HepG2 (cell line): ENCODE measurements at regions not wholly inside any gene's neighbourhood (a gene's known extent, or its start where the extent isn't known, plus 50 kb on each side); places are given as distances from the start of the nearest gene placed in this dataset.
A peak's percentile ranks its signal among the peaks of the same experiment; 100 is the strongest.

Experiments used
- ATAC-seq: fragments of 200-7000 bp; cut with Tn5 transposase; 3 replicates; pipeline ENCODE4 v1.9.1; 2020; ENCODE audit warnings: mild to moderate bottlenecking, moderate library complexity
- BruUV-seq: library from RNA; stranded (reverse); fragments of 400-500 nt; replicated peaks from 2 replicates; lab custom pipeline; 2021; lab: Mats Ljungman, UMichigan
- CTCF ChIA-PET: fragments of 300-600 bp; formaldehyde crosslinking; extraction: SDS; loops from one replicate; lab custom pipeline; 2021; ENCODE audit warnings: low total read pairs, inconsistent platforms, low intra/inter-chr PET ratio; lab: Yijun Ruan, JAX
- POLR2A ChIA-PET: fragments of 350-600 bp; sonication (Branson Sonifier 250); formaldehyde crosslinking; loops from one replicate; lab custom pipeline; 2020; ENCODE audit warnings: antibody characterized with exemption, inconsistent platforms; lab: Yijun Ruan, JAX
- DNase-seq: peaks from one replicate; pipeline ENCODE4 v3.0.0-alpha.2; 2015; ENCODE audit warnings: low spot score
- FAIRE-seq: peaks from 3 replicates; lab custom pipeline; 2011; peaks lifted over from hg19 to GRCh38; lab: Jason Lieb, UNC
- H2AFZ ChIP-seq: one replicate; pipeline ENCODE4 v1.6.1; 2011; ENCODE audit warnings: low read length, inconsistent platforms
- H3K27ac ChIP-seq: fragments of 300-600 bp; 3 replicates; pipeline ENCODE4 v1.8.0; 2011; ENCODE audit warnings: mixed run types, mild to moderate bottlenecking, mixed read lengths, low read length, inconsistent platforms; ENCODE audit not compliant: insufficient read depth; ENCODE audit errors: extremely low read length
- H3K27me3 ChIP-seq, 2 experiments: fragments of 200-600 bp in 1 of 2; 2 replicates in 1 of 2; 3 replicates in 1 of 2; pipeline versions ENCODE4 v1.6.0 to v1.8.0; 2011; ENCODE audit warnings: low read length in 2 of 2, mild to moderate bottlenecking in 2 of 2, moderate library complexity in 2 of 2, inconsistent platforms in 1 of 2; ENCODE audit not compliant: insufficient read depth in 2 of 2, control insufficient read depth in 1 of 2
- H3K36me3 ChIP-seq, 2 experiments: fragments of 200-600 bp in 1 of 2; replicated peaks in 1 of 2; 2 replicates in 1 of 2; 3 replicates in 1 of 2; pipeline versions ENCODE4 v1.5.1 to v1.8.0; 2011; ENCODE audit warnings: low read length in 2 of 2, inconsistent platforms in 1 of 2; ENCODE audit not compliant: insufficient read depth in 2 of 2, control insufficient read depth in 1 of 2
- H3K4me1 ChIP-seq: 2 replicates; pipeline ENCODE4 v1.5.1; 2012; ENCODE audit warnings: low read length, inconsistent platforms; ENCODE audit not compliant: insufficient read depth
- H3K4me2 ChIP-seq: 2 replicates; pipeline ENCODE4 v1.6.0; 2011; ENCODE audit warnings: low read depth, low read length, inconsistent platforms
- H3K4me3 ChIP-seq, 3 experiments: fragments of 200-600 bp in 1 of 3; sonication (generic), shearing (Covaris generic) in 1 of 3; replicated peaks in 1 of 3; 2 replicates each; pipeline ENCODE4 v1.5.1; 2011 to 2016; ENCODE audit warnings: low read length in 3 of 3, inconsistent platforms in 2 of 3, low read depth in 2 of 3, mild to moderate bottlenecking in 2 of 3, control low read depth in 1 of 3, mixed read lengths in 1 of 3; ENCODE audit not compliant: insufficient read depth in 1 of 3
- H3K79me2 ChIP-seq: one replicate; pipeline ENCODE4 v1.6.1; 2011; ENCODE audit warnings: low read length, inconsistent platforms; ENCODE audit not compliant: insufficient read depth
- H3K9ac ChIP-seq: 2 replicates; pipeline ENCODE4 v1.6.0; 2011; ENCODE audit warnings: mild to moderate bottlenecking, low read depth, low read length, inconsistent platforms; ENCODE audit not compliant: insufficient read depth
- H3K9me3 ChIP-seq: 2 replicates; pipeline ENCODE4 v1.5.1; 2012; ENCODE audit warnings: mild to moderate bottlenecking, low read length
- H4K20me1 ChIP-seq: 2 replicates; pipeline ENCODE4 v1.6.0; 2011; ENCODE audit warnings: inconsistent platforms, mild to moderate bottlenecking, low read length, moderate library complexity; ENCODE audit not compliant: insufficient read depth
- ADNP ChIP-seq: sonication (generic); formaldehyde crosslinking; IDR thresholded peaks from 2 replicates; pipeline ENCODE4 v1.4.0; 2020; ENCODE audit warnings: missing genetic modification reagents
- AFF4 ChIP-seq: sonication (generic); formaldehyde crosslinking; IDR thresholded peaks from 2 replicates; pipeline ENCODE4 v1.4.0; 2020; ENCODE audit warnings: missing genetic modification reagents
- KAT2B ChIP-seq: fragments of 150-350 bp; IDR thresholded peaks from 2 replicates; pipeline ENCODE4 v1.6.1; 2014; ENCODE audit warnings: low read depth, low read length, borderline replicate concordance
- MIER2 ChIP-seq: IDR thresholded peaks from 2 replicates; pipeline ENCODE4 v1.6.1; 2016; ENCODE audit warnings: missing biosample characterization, missing genetic modification reagents
- ZBTB46 ChIP-seq: sonication (generic); formaldehyde crosslinking; IDR thresholded peaks from 2 replicates; pipeline ENCODE4 v1.4.0; 2020; ENCODE audit warnings: mild to moderate bottlenecking, missing genetic modification reagents, borderline replicate concordance
- ZNF558 ChIP-seq: sonication (generic); formaldehyde crosslinking; IDR thresholded peaks from 2 replicates; pipeline ENCODE4 v1.9.0; 2022; ENCODE audit warnings: mild to moderate bottlenecking, missing genetic modification reagents, borderline replicate concordance
- WGBS: methylation state at CpG from one replicate; pipeline ENCODE4 v1.1.6; 2017; ENCODE audit warnings: low lambda C conversion rate; 5-methylcytosine and 5-hydroxymethylcytosine counted together
- in situ Hi-C: cut with HindIII; loops from 2 replicates; pipeline ENCODE4 v1.10.0; 2017; ENCODE audit warnings: low pct_unique_long_range_greater_than_20kb; ENCODE audit not compliant: extremely low pct_ligation_motif_present
- intact Hi-C: fragments of 100-400 bp; cut with micrococcal nuclease; formaldehyde crosslinking; loops from one replicate; pipeline ENCODE4 v1.10.0; 2022; ENCODE audit not compliant: unreplicated experiment
- TF ChIP-seq, protein P1 (sequence below), 2 experiments: sonication (generic) in 1 of 2; formaldehyde crosslinking in 1 of 2; IDR thresholded peaks; 2 replicates each; pipeline versions ENCODE4 v1.4.0 to v1.6.1; 2016 to 2020; ENCODE audit warnings: borderline replicate concordance in 1 of 2, low read depth in 1 of 2, mild to moderate bottlenecking in 1 of 2, missing genetic modification reagents in 1 of 2

- H3K4me3 ChIP-seq, result no peak overlapping the region
- no peaks in the 10 kb centered on the region for H3K27me3 ChIP-seq
- no peaks in the 10 kb centered on the region for H3K36me3 ChIP-seq
- DNase-seq (no peak), FAIRE-seq (no peak), ATAC-seq (peak; percentile 43; the same call in 2 of the 3 replicates)
- in situ Hi-C loops (no loop called here), intact Hi-C loops (no loop called here)
- H4K20me1 ChIP-seq, result no peaks in the 10 kb centered on the region
- POLR2A ChIA-PET, result no interaction called here
- no peak overlapping the region for H3K9ac ChIP-seq
- CTCF ChIA-PET, result no interaction called here
- TF ChIP-seq MIER2 (no peak), KAT2B (no peak)
- no peaks in the 10 kb centered on the region for H3K4me1 ChIP-seq
- no peak overlapping the region for H3K27ac ChIP-seq
- H2AFZ ChIP-seq, result no peak overlapping the region
- BruUV-seq, result no TSS peak
- 2% methylated on average over 7 of the region's 7 CpGs for WGBS
- no peak overlapping the region for H3K4me2 ChIP-seq
- no peaks in the 10 kb centered on the region for H3K9me3 ChIP-seq
- H3K79me2 ChIP-seq, result no peaks in the 10 kb centered on the region
Observed at GRCh38 chr9:119677811-119678505, 308.7 kb upstream of the BRINP1 start.

- no TSS peak for BruUV-seq
- Histone ChIP-seq H3K27me3 (no peaks in the 10 kb centered on the region), H3K9me3 (no peaks in the 10 kb centered on the region), H3K36me3 (no peaks in the 10 kb centered on the region), H2AFZ (no peak overlapping the region), H4K20me1 (no peaks in the 10 kb centered on the region), H3K27ac (no peak overlapping the region), H3K79me2 (no peaks in the 10 kb centered on the region), H3K4me1 (no peaks in the 10 kb centered on the region), H3K4me3 (no peak overlapping the region), H3K4me2 (no peak overlapping the region), H3K9ac (no peak overlapping the region)
- no peak for DNase-seq
- no peak for ATAC-seq
- no peak for FAIRE-seq
- ChIA-PET POLR2A (no interaction called here), CTCF (no interaction called here)
- intact Hi-C loops (no loop called here), in situ Hi-C loops (no loop called here)
- WGBS, result 19% methylated on average over 3 of the region's 3 CpGs
- TF ChIP-seq ADNP (CRISPR knock-in tag), result no peak
- TF ChIP-seq, protein P1, sequence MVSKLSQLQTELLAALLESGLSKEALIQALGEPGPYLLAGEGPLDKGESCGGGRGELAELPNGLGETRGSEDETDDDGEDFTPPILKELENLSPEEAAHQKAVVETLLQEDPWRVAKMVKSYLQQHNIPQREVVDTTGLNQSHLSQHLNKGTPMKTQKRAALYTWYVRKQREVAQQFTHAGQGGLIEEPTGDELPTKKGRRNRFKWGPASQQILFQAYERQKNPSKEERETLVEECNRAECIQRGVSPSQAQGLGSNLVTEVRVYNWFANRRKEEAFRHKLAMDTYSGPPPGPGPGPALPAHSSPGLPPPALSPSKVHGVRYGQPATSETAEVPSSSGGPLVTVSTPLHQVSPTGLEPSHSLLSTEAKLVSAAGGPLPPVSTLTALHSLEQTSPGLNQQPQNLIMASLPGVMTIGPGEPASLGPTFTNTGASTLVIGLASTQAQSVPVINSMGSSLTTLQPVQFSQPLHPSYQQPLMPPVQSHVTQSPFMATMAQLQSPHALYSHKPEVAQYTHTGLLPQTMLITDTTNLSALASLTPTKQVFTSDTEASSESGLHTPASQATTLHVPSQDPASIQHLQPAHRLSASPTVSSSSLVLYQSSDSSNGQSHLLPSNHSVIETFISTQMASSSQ (IDR thresholded peaks at IDR 0.05; ENCODE audit: low read depth), result no peak
- TF ChIP-seq, protein P1 (CRISPR knock-in tag; IDR thresholded peaks at IDR 0.05; ENCODE audit: borderline replicate concordance), result no peak
- TF ChIP-seq AFF4 (CRISPR knock-in tag), result no peak
- no peak for TF ChIP-seq ZBTB46 (CRISPR knock-in tag)
- TF ChIP-seq ZNF558, result no peak
Observed at GRCh38 chr9:119675951-119676350, 306.7 kb upstream of the BRINP1 start.
